ENCODE measurements at regions not wholly inside any gene's neighbourhood (a gene's known extent, or its start where the extent isn't known, plus 50 kb on each side); places are given as distances from the start of the nearest gene placed in this dataset.

- TF ChIP-seq CTCF (IDR thresholded peaks at IDR 0.05; ENCODE audit: extremely low read depth in 1 of 2, insufficient read depth in 1 of 2, low read depth in 1 of 2, low read length in 2 of 2) = no peak
- TF ChIP-seq POLR2AphosphoS5 (IDR thresholded peaks at IDR 0.05; ENCODE audit: insufficient read depth, low read depth, low read length) = no peak
- no peak for TF ChIP-seq POLR2A (IDR thresholded peaks at IDR 0.05; ENCODE audit: low read depth, low read length)
- no peak for TF ChIP-seq EZH2 (IDR thresholded peaks at IDR 0.05; ENCODE audit: borderline replicate concordance, low read depth, low read length, severe bottlenecking)
- TF ChIP-seq MAX (IDR thresholded peaks at IDR 0.05; ENCODE audit: insufficient read depth, insufficient read length) = no peak
- TF ChIP-seq GATA2 (IDR thresholded peaks at IDR 0.05; ENCODE audit: insufficient read depth, insufficient read length, low read depth, low read length) = no peak
Observed at GRCh38 chr17:79531191-79532095, 79.4 kb downstream of the RBFOX3 start.
